HG03175 (cell line): ENCODE measurements at regions not wholly inside any gene's neighbourhood (a gene's known extent, or its start where the extent isn't known, plus 50 kb on each side); places are given as distances from the start of the nearest gene placed in this dataset.
"Not testable (repeated sequence)": the region's sequence is repeated elsewhere in the genome, so short reads cannot be mapped to it uniquely, and the experiment has no call there.

Experiments
- ATAC-seq: cut with Tn5 transposase; IDR thresholded peaks from one replicate; pipeline ENCODE4 v1.9.1; 2021; ENCODE audit warnings: mild to moderate bottlenecking, moderate library complexity; ENCODE audit not compliant: unreplicated experiment

GRCh38 chr4:106869551-106869950, 166.6 kb downstream of the DKK2 start:
- no peak for ATAC-seq

GRCh38 chr4:106868381-106869035, 167.6 kb downstream of the DKK2 start:
- ATAC-seq, result no peak

- no peak for ATAC-seq
Observed at GRCh38 chr4:106864231-106864630, 171.9 kb downstream of the DKK2 start.

GRCh38 chr4:106854569-106855351, 181.4 kb downstream of the DKK2 start:
- no peak for ATAC-seq

- no peak for ATAC-seq
Observed at GRCh38 chr4:106852426-106852825, 183.7 kb downstream of the DKK2 start.

GRCh38 chr4:106851726-106852125, 184.4 kb downstream of the DKK2 start:
- no peak for ATAC-seq

GRCh38 chr4:106850691-106851090, 185.4 kb downstream of the DKK2 start:
- ATAC-seq, result no peak

- ATAC-seq, result no peak
Observed at GRCh38 chr4:106835919-106836318, 200.2 kb downstream of the DKK2 start.

GRCh38 chr4:106830879-106831278, 205.2 kb downstream of the DKK2 start:
- no peak for ATAC-seq

GRCh38 chr4:106818764-106819163, 217.3 kb downstream of the DKK2 start:
- ATAC-seq, result no peak

- ATAC-seq, result no peak
Observed at GRCh38 chr4:106816496-106816895, 219.6 kb downstream of the DKK2 start.

GRCh38 chr4:106810122-106810521, 226.0 kb downstream of the DKK2 start:
- no peak for ATAC-seq

GRCh38 chr4:106809076-106809475, 227.0 kb downstream of the DKK2 start:
- no peak for ATAC-seq

- ATAC-seq, result no peak
Observed at GRCh38 chr4:106806158-106806797, 229.8 kb downstream of the DKK2 start.

- no peak for ATAC-seq
Observed at GRCh38 chr4:106803083-106803482, 233.0 kb downstream of the DKK2 start.

GRCh38 chr4:106801386-106801785, 234.7 kb downstream of the DKK2 start:
- no peak for ATAC-seq

GRCh38 chr4:106796876-106797275, 239.2 kb downstream of the DKK2 start:
- no peak for ATAC-seq

- ATAC-seq, result no peak
Observed at GRCh38 chr4:106795326-106795725, 240.8 kb downstream of the DKK2 start.

- no peak for ATAC-seq
Observed at GRCh38 chr4:106793933-106794332, 242.2 kb downstream of the DKK2 start.

GRCh38 chr4:106775636-106776035, 260.5 kb downstream of the DKK2 start:
- no peak for ATAC-seq

- not testable (repeated sequence) for ATAC-seq
Observed at GRCh38 chr4:106774055-106774454, 262.1 kb downstream of the DKK2 start.
